PC-9 (cell line): ENCODE measurements at regions not wholly inside any gene's neighbourhood (a gene's known extent, or its start where the extent isn't known, plus 50 kb on each side); places are given as distances from the start of the nearest gene placed in this dataset.
A peak's percentile ranks its signal among the peaks of the same experiment; 100 is the strongest.

Experiments
- BruUV-seq: library from RNA; stranded (reverse); fragments of 400-500 nt; replicated peaks from 2 replicates; lab custom pipeline; 2021; lab: Mats Ljungman, UMichigan
- CTCF ChIA-PET: fragments of 300-600 bp; sonication (Branson Sonifier 250); formaldehyde crosslinking; loops from one replicate; lab custom pipeline; 2022; ENCODE audit warnings: antibody characterized with exemption; lab: Charles Lee
- POLR2A ChIA-PET: fragments of 300-600 bp; sonication (Branson Sonifier 250); formaldehyde crosslinking; loops from one replicate; lab custom pipeline; 2022; ENCODE audit warnings: antibody characterized with exemption; ENCODE audit not compliant: unreplicated experiment; lab: Charles Lee
- DNase-seq, 2 experiments: peaks; one replicate each; pipeline versions ENCODE4 v3.0.0 to v3.0.0-alpha.2; 2015 to 2022; ENCODE audit warnings: mixed read lengths in 1 of 2
- H2AFZ ChIP-seq: fragments of 200-600 bp; sonication (generic); 2 replicates; pipeline ENCODE4 v1.8.1; 2017; ENCODE audit warnings: antibody characterized with exemption
- H3F3A ChIP-seq: fragments of 200-600 bp; sonication (generic); 2 replicates; pipeline ENCODE4 v1.8.1; 2017; ENCODE audit warnings: antibody characterized with exemption, mild to moderate bottlenecking, low read depth; ENCODE audit not compliant: insufficient read depth
- H3K27ac ChIP-seq: fragments of 200-600 bp; sonication (generic); 2 replicates; pipeline ENCODE4 v1.6.1; 2016; ENCODE audit warnings: mixed run types
- H3K27me3 ChIP-seq: fragments of 200-600 bp; sonication (generic); 2 replicates; pipeline ENCODE4 v1.6.1; 2016; ENCODE audit warnings: low read depth, mixed run types; ENCODE audit not compliant: insufficient read depth
- H3K36me3 ChIP-seq: fragments of 200-600 bp; sonication (generic); 2 replicates; pipeline ENCODE4 v1.6.1; 2016; ENCODE audit warnings: low read depth, mixed run types
- H3K4me1 ChIP-seq: fragments of 200-600 bp; sonication (generic); replicated peaks from 2 replicates; pipeline ENCODE4 v1.6.1; 2016; ENCODE audit warnings: mixed run types; ENCODE audit not compliant: insufficient read depth
- H3K4me2 ChIP-seq: fragments of 200-600 bp; sonication (generic); 2 replicates; pipeline ENCODE4 v1.6.1; 2017; ENCODE audit warnings: mixed run types
- H3K4me3 ChIP-seq: fragments of 200-600 bp; sonication (generic); 2 replicates; pipeline ENCODE4 v1.6.1; 2016; ENCODE audit warnings: mixed run types
- H3K79me2 ChIP-seq: fragments of 200-600 bp; sonication (generic); 2 replicates; pipeline ENCODE4 v1.6.1; 2017; ENCODE audit warnings: low read depth, mixed run types
- H3K9me2 ChIP-seq: fragments of 200-600 bp; sonication (generic); 2 replicates; pipeline ENCODE4 v1.8.1; 2017; ENCODE audit warnings: mild to moderate bottlenecking; ENCODE audit not compliant: insufficient read depth
- H3K9me3 ChIP-seq: fragments of 200-600 bp; sonication (generic); 2 replicates; pipeline ENCODE4 v1.8.1; 2016; ENCODE audit warnings: low read depth; ENCODE audit not compliant: insufficient read depth
- H4K20me1 ChIP-seq: fragments of 200-600 bp; sonication (generic); 2 replicates; pipeline ENCODE4 v1.8.1; 2017; ENCODE audit not compliant: insufficient read depth
- EZH2 ChIP-seq: fragments of 200-600 bp; sonication (generic); IDR thresholded peaks from 2 replicates; pipeline ENCODE4 v1.8.0; 2017; ENCODE audit warnings: antibody characterized with exemption, low read depth
- intact Hi-C: fragments of 100-400 bp; cut with micrococcal nuclease; formaldehyde crosslinking; loops from one replicate; pipeline ENCODE4 v1.10.0; 2022; ENCODE audit not compliant: unreplicated experiment
- TF ChIP-seq, protein P1 (sequence below): fragments of 200-600 bp; sonication (generic); conservative IDR thresholded peaks from 2 replicates; pipeline ENCODE4 v1.6.1; 2017; ENCODE audit warnings: mixed run types, antibody characterized with exemption, mild to moderate bottlenecking, moderate library complexity

DNA sequence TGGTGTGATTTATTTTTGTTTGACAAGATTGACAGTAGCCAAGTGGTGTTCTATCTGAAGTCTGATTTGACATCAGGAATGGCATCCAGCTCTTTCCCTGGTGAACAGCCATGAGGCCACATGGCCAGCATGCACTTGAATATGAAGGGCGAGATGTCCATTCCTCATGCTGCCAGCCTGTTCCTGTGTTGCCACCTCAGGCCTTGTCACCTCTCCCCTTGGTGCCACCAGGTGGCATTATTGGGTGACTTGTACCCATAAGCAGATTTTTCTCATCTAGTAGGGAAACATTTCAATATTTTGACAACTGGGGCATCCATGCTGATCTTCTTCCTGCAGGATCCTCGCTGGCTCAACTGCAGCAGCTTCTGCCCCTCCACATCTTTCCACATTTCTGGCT lies 199.1 kb downstream of the ERMARD start:
- no peak overlapping the region for H3K4me3 ChIP-seq
- intact Hi-C loops: loop anchor here (2.0 kb wide), 1 partner anchor 342 kb away; no protein-coding TSS in a partner anchor
- H3K27me3 ChIP-seq: peaks cover 16% of the 10 kb centered on the region
- H3K9me3 ChIP-seq: no peaks in the 10 kb centered on the region
- no peaks in the 10 kb centered on the region for H3K36me3 ChIP-seq
- ChIA-PET POLR2A (no interaction called here), CTCF (no interaction called here)
- no peaks in the 10 kb centered on the region for H3K9me2 ChIP-seq
- H3K4me1 ChIP-seq: no peaks in the 10 kb centered on the region
- TF ChIP-seq, protein P1, sequence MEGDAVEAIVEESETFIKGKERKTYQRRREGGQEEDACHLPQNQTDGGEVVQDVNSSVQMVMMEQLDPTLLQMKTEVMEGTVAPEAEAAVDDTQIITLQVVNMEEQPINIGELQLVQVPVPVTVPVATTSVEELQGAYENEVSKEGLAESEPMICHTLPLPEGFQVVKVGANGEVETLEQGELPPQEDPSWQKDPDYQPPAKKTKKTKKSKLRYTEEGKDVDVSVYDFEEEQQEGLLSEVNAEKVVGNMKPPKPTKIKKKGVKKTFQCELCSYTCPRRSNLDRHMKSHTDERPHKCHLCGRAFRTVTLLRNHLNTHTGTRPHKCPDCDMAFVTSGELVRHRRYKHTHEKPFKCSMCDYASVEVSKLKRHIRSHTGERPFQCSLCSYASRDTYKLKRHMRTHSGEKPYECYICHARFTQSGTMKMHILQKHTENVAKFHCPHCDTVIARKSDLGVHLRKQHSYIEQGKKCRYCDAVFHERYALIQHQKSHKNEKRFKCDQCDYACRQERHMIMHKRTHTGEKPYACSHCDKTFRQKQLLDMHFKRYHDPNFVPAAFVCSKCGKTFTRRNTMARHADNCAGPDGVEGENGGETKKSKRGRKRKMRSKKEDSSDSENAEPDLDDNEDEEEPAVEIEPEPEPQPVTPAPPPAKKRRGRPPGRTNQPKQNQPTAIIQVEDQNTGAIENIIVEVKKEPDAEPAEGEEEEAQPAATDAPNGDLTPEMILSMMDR: peak; percentile 41; the same call in 1 of the 2 replicates
- no peak for TF ChIP-seq EZH2
- H3K79me2 ChIP-seq: no peaks in the 10 kb centered on the region
- H4K20me1 ChIP-seq: no peaks in the 10 kb centered on the region
- no peak for DNase-seq
- BruUV-seq: no TSS peak
- H3K27ac ChIP-seq: no peak overlapping the region
- H2AFZ ChIP-seq: no peak overlapping the region
- no peak overlapping the region for H3K4me2 ChIP-seq
- no peaks in the 10 kb centered on the region for H3F3A ChIP-seq

DNA sequence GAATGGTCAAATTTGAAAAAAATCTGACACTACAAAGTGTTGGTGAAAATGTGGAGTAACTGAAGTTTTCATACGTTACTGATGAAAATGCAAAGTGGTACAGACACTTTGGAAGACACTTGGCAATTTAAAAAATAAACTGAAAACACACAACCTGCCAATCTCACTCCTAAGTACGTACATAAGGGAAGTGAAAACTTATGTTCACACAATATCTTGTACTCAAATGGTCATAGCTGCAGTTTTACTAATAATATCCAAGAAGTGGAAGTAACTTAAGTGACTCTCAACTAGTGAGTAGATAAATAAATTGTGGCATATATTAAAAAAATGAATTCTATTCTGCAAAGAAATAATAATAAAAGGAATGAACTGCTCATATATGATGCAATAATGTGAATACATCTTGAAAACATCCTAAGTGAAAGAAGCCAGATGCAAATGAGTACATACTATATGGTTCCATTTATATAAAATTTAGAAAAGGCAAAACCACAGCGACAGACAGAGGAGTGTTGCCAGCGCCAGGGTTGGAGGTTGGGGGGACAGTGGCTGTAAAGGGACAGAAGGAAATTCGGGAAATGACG lies 198.2 kb downstream of the ERMARD start:
- no TSS peak for BruUV-seq
- H3K4me2 ChIP-seq: no peak overlapping the region
- no peak overlapping the region for H3K27ac ChIP-seq
- no peaks in the 10 kb centered on the region for H4K20me1 ChIP-seq
- H3K9me2 ChIP-seq: no peaks in the 10 kb centered on the region
- DNase-seq: no peak
- TF ChIP-seq, protein P1: no peak
- no peak for TF ChIP-seq EZH2
- CTCF ChIA-PET: no interaction called here
- H3K4me3 ChIP-seq: no peak overlapping the region
- intact Hi-C loops: loop anchor here (2.0 kb wide), 1 partner anchor 343 kb away; no protein-coding TSS in a partner anchor
- H3F3A ChIP-seq: no peaks in the 10 kb centered on the region
- POLR2A ChIA-PET: no interaction called here
- peaks cover 10% of the 10 kb centered on the region; the same call in 1 of the 2 replicates for H3K27me3 ChIP-seq
- no peaks in the 10 kb centered on the region for H3K4me1 ChIP-seq
- no peaks in the 10 kb centered on the region for H3K79me2 ChIP-seq
- no peak overlapping the region for H2AFZ ChIP-seq
- no peaks in the 10 kb centered on the region for H3K36me3 ChIP-seq
- H3K9me3 ChIP-seq: no peaks in the 10 kb centered on the region

DNA sequence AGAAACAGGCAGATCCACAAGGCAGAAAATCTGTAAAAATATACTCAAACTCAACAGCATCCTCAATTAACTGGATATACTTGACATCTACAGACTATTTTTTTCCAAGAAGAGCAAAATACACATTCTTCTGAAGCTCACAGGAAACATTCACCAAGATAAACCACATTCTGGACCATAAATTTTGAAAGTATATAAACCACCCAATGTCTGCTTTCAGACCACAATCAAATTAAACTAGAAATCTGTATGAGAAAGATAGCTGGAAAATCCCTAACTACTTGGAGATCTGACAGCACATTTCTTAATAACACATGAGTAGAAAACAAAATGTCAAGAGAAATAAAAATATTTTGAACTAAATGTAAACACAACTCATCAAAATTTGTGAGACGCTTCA lies 195.5 kb downstream of the ERMARD start:
- no peaks in the 10 kb centered on the region for H3K4me1 ChIP-seq
- POLR2A ChIA-PET: no interaction called here
- DNase-seq: no peak
- no peaks in the 10 kb centered on the region for H3F3A ChIP-seq
- no peak overlapping the region for H3K27ac ChIP-seq
- no peaks in the 10 kb centered on the region for H3K79me2 ChIP-seq
- BruUV-seq: no TSS peak
- no peaks in the 10 kb centered on the region for H4K20me1 ChIP-seq
- peaks cover 26% of the 10 kb centered on the region; the same call in 1 of the 2 replicates for H3K27me3 ChIP-seq
- no peaks in the 10 kb centered on the region for H3K9me3 ChIP-seq
- CTCF ChIA-PET: no interaction called here
- H2AFZ ChIP-seq: no peak overlapping the region
- intact Hi-C loops: no loop called here
- no peaks in the 10 kb centered on the region for H3K9me2 ChIP-seq
- no peak overlapping the region for H3K4me2 ChIP-seq
- no peaks in the 10 kb centered on the region for H3K36me3 ChIP-seq
- H3K4me3 ChIP-seq: no peak overlapping the region
- TF ChIP-seq EZH2: no peak
- TF ChIP-seq, protein P1: no peak
